ENCODE measurements at regions not wholly inside any gene's neighbourhood (a gene's known extent, or its start where the extent isn't known, plus 50 kb on each side); places are given as distances from the start of the nearest gene placed in this dataset.

DNA sequence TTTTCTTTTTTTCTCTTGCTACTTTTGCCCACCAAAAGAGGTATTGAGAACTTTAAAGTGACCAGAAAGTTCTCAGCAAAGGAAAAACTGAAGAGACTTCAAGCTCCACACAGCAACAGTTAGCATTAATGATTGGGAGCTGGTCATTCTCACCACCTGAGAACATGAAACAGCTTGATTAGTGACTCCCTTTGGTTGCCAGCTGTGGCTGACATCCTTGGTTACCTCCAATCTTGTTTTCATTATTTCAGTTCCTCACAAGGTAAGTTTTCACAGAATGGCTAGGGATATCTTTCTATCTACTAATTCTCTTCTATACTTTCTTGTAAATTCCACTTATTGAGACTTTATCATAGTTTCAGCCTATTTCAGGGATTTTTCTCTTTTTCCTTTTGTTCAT lies 427.9 kb downstream of the QKI start:
- ChIA-PET CTCF (no interaction called here), POLR2A (no interaction called here)
- TF ChIP-seq CTBP1 (IDR thresholded peaks at IDR 0.05; ENCODE audit: borderline replicate concordance) (no peak), BHLHE40 (IDR thresholded peaks at IDR 0.05; ENCODE audit: borderline replicate concordance) (no peak), L3MBTL2 (conservative IDR thresholded peaks at IDR 0.05) (no peak), FOXM1 (IDR thresholded peaks at IDR 0.05; ENCODE audit: borderline replicate concordance) (no peak), SUZ12 (IDR thresholded peaks at IDR 0.05) (no peak), ARNT (IDR thresholded peaks at IDR 0.05) (no peak), NFRKB (IDR thresholded peaks at IDR 0.05) (no peak), ELF4 (IDR thresholded peaks at IDR 0.05) (no peak), LEF1 (IDR thresholded peaks at IDR 0.05; ENCODE audit: borderline replicate concordance) (no peak), FOXA1 (IDR thresholded peaks at IDR 0.05) (no peak), ZNF384 (IDR thresholded peaks at IDR 0.05) (no peak), SP1 (IDR thresholded peaks at IDR 0.05) (no peak), HDGF (IDR thresholded peaks at IDR 0.05; ENCODE audit: borderline replicate concordance) (no peak), TARDBP (IDR thresholded peaks at IDR 0.05) (no peak), FOXK2 (IDR thresholded peaks at IDR 0.05) (no peak)
- TF ChIP-seq, protein P1, sequence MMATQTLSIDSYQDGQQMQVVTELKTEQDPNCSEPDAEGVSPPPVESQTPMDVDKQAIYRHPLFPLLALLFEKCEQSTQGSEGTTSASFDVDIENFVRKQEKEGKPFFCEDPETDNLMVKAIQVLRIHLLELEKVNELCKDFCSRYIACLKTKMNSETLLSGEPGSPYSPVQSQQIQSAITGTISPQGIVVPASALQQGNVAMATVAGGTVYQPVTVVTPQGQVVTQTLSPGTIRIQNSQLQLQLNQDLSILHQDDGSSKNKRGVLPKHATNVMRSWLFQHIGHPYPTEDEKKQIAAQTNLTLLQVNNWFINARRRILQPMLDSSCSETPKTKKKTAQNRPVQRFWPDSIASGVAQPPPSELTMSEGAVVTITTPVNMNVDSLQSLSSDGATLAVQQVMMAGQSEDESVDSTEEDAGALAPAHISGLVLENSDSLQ (IDR thresholded peaks at IDR 0.05): no peak
- DNase-seq (ENCODE audit: extremely low spot score): no peak

DNA sequence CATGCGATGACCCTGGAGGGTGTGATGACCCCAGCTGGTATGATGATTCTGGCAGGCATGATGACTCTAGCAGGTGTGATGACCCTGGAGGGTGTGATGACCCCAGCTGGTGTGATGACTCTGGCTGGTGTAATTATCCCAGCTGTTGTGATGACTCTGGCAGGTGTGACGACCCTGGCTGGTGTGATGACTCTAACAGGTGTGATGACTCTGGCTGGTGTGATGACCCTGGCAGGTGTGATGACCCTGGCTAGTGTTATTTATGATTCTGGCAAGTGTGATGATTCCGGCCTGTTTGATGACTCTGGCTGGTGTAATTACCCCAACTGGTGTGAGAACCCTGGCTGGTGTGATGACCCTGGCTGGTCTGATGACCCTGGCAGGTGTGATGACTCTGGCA lies 427.2 kb downstream of the QKI start:
- CTCF ChIA-PET: no interaction called here
- TF ChIP-seq NFRKB (IDR thresholded peaks at IDR 0.05) (no peak), ELF4 (IDR thresholded peaks at IDR 0.05) (no peak), LEF1 (IDR thresholded peaks at IDR 0.05; ENCODE audit: borderline replicate concordance) (no peak), BHLHE40 (IDR thresholded peaks at IDR 0.05; ENCODE audit: borderline replicate concordance) (no peak), HDGF (IDR thresholded peaks at IDR 0.05; ENCODE audit: borderline replicate concordance) (no peak), ZNF384 (IDR thresholded peaks at IDR 0.05) (no peak), ARNT (IDR thresholded peaks at IDR 0.05) (no peak), FOXA1 (IDR thresholded peaks at IDR 0.05) (no peak), CTBP1 (IDR thresholded peaks at IDR 0.05; ENCODE audit: borderline replicate concordance) (no peak), L3MBTL2 (conservative IDR thresholded peaks at IDR 0.05) (no peak), SUZ12 (IDR thresholded peaks at IDR 0.05) (no peak), FOXM1 (IDR thresholded peaks at IDR 0.05; ENCODE audit: borderline replicate concordance) (no peak), SP1 (IDR thresholded peaks at IDR 0.05) (no peak), FOXK2 (IDR thresholded peaks at IDR 0.05) (no peak), TARDBP (IDR thresholded peaks at IDR 0.05) (no peak)
- TF ChIP-seq, protein P1 (IDR thresholded peaks at IDR 0.05): no peak
- no peak for DNase-seq (ENCODE audit: extremely low spot score)
- POLR2A ChIA-PET: no interaction called here

DNA sequence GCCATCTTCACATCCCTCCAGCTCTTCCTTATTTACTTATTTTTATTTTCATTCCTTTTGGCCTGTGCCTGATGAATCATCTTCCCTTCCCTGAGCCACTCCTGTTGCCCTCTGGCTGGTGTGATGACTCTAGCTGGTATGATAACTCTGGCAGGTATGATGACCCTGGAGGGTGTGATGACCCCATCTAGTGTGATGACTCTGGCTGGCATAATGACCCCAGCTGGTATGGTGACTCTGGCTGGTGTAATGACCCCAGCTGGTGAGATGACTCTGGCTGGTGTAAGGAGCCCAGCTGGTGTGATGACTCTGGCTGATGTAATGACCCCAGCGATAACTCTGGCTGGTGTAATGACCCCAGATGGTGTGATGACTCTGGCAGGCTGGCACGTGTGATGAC lies 426.8 kb downstream of the QKI start:
- no peak for DNase-seq (ENCODE audit: extremely low spot score)
- CTCF ChIA-PET: no interaction called here
- TF ChIP-seq, protein P1 (IDR thresholded peaks at IDR 0.05): no peak
- TF ChIP-seq LEF1 (IDR thresholded peaks at IDR 0.05; ENCODE audit: borderline replicate concordance) (no peak), ZNF384 (IDR thresholded peaks at IDR 0.05) (no peak), FOXM1 (IDR thresholded peaks at IDR 0.05; ENCODE audit: borderline replicate concordance) (no peak), HDGF (IDR thresholded peaks at IDR 0.05; ENCODE audit: borderline replicate concordance) (no peak), ARNT (IDR thresholded peaks at IDR 0.05) (no peak), TARDBP (IDR thresholded peaks at IDR 0.05) (no peak), NFRKB (IDR thresholded peaks at IDR 0.05) (no peak)
- POLR2A ChIA-PET: no interaction called here

DNA sequence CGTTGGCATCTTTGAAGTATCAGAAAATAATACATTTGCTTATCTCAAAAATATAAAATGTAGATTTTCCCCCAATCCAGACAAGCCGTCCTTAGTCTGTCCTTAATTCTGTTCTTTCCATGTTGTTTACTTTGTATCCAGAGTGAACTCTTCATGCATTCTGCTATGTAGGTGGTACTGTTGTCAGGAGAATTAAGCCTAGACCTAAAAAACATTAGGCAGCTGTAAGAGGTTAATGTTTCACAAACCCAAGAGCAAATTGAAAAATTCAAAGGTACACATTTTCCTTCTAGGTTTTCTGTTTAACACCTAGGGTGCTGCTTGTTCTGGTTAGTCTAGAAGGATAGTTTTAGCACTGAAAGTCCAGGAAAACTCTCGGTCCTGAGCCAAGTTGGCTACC lies 426.4 kb downstream of the QKI start:
- POLR2A ChIA-PET: no interaction called here
- no peak for DNase-seq (ENCODE audit: extremely low spot score)
- TF ChIP-seq L3MBTL2 (conservative IDR thresholded peaks at IDR 0.05): no peak
- TF ChIP-seq, protein P1 (IDR thresholded peaks at IDR 0.05): no peak
- no peak for TF ChIP-seq ELF4 (IDR thresholded peaks at IDR 0.05)
- no peak for TF ChIP-seq CTBP1 (IDR thresholded peaks at IDR 0.05; ENCODE audit: borderline replicate concordance)
- TF ChIP-seq ARNT (IDR thresholded peaks at IDR 0.05): no peak
- no peak for TF ChIP-seq FOXK2 (IDR thresholded peaks at IDR 0.05)
- TF ChIP-seq BHLHE40 (IDR thresholded peaks at IDR 0.05; ENCODE audit: borderline replicate concordance): no peak
- no peak for TF ChIP-seq FOXM1 (IDR thresholded peaks at IDR 0.05; ENCODE audit: borderline replicate concordance)
- no peak for TF ChIP-seq ZNF384 (IDR thresholded peaks at IDR 0.05)
- TF ChIP-seq HDGF (IDR thresholded peaks at IDR 0.05; ENCODE audit: borderline replicate concordance): no peak
- TF ChIP-seq NFRKB (IDR thresholded peaks at IDR 0.05): no peak
- no peak for TF ChIP-seq FOXA1 (IDR thresholded peaks at IDR 0.05)
- TF ChIP-seq SUZ12 (IDR thresholded peaks at IDR 0.05): no peak
- no peak for TF ChIP-seq TARDBP (IDR thresholded peaks at IDR 0.05)
- no peak for TF ChIP-seq SP1 (IDR thresholded peaks at IDR 0.05)
- no peak for TF ChIP-seq LEF1 (IDR thresholded peaks at IDR 0.05; ENCODE audit: borderline replicate concordance)
- CTCF ChIA-PET: no interaction called here

DNA sequence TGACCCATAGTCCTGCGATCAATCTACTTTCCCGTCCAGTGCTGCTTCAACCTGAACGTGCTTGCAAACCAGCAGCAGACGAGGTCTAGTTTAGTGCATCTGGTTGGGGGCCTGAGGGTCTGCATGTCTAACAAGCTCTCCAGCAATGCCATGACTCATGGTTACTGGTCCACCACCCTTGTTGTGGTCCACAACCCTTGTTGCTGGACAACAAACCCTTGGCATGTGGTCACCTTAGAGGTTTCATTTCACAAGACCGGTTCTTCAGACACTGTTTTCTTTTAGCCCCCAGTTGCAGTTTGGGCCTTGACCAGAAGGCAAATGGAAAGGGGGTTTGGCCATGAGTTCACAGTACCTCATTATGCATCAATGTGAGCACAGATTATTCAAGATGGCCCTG lies 424.8 kb downstream of the QKI start:
- TF ChIP-seq FOXK2 (IDR thresholded peaks at IDR 0.05): no peak
- TF ChIP-seq HDGF (IDR thresholded peaks at IDR 0.05; ENCODE audit: borderline replicate concordance): no peak
- ChIA-PET POLR2A (no interaction called here), CTCF (interaction anchor here (0.6 kb wide), 1 partner anchor 116 kb away, joined by 3 read pairs; no protein-coding TSS in a partner anchor)
- DNase-seq (ENCODE audit: extremely low spot score): no peak

Measured in HEK293T (cell line).